H9 (cell line): ENCODE measurements at regions not wholly inside any gene's neighbourhood (a gene's known extent, or its start where the extent isn't known, plus 50 kb on each side); places are given as distances from the start of the nearest gene placed in this dataset.

Source experiments
- DNase-seq: peaks from one replicate; pipeline ENCODE4 v3.0.0-alpha.2; 2017
- H2AFZ ChIP-seq: one replicate; pipeline ENCODE4 v1.6.1; 2013; ENCODE audit warnings: mild to moderate bottlenecking, low read length, control low read depth, moderate library complexity
- H2AK5ac ChIP-seq: 2 replicates; pipeline ENCODE4 v1.6.1; 2013; ENCODE audit warnings: low read length, control low read depth, mixed read lengths; ENCODE audit not compliant: insufficient read length
- H2BK120ac ChIP-seq: one replicate; pipeline ENCODE4 v1.6.1; 2013; ENCODE audit warnings: low read depth, mild to moderate bottlenecking, low read length, control low read depth, inconsistent platforms; ENCODE audit not compliant: poor library complexity, severe bottlenecking
- H2BK12ac ChIP-seq: 2 replicates; pipeline ENCODE4 v1.6.1; 2013; ENCODE audit warnings: low read length, control low read depth, mixed read lengths, low read depth; ENCODE audit not compliant: insufficient read length
- H2BK15ac ChIP-seq: 2 replicates; pipeline ENCODE4 v1.6.1; 2013; ENCODE audit warnings: low read depth, low read length, control low read depth
- H2BK20ac ChIP-seq: one replicate; pipeline ENCODE4 v1.6.1; 2013; ENCODE audit warnings: low read depth, mild to moderate bottlenecking, low read length, control low read depth, inconsistent platforms; ENCODE audit not compliant: poor library complexity, severe bottlenecking
- H2BK5ac ChIP-seq: 2 replicates; pipeline ENCODE4 v1.6.1; 2013; ENCODE audit warnings: low read length, control low read depth, mixed read lengths; ENCODE audit not compliant: insufficient read length
- H3K14ac ChIP-seq: 2 replicates; pipeline ENCODE4 v1.6.1; 2013; ENCODE audit warnings: low read length, control low read depth; ENCODE audit not compliant: insufficient read depth
- H3K18ac ChIP-seq: 2 replicates; pipeline ENCODE4 v1.6.1; 2013; ENCODE audit warnings: low read depth, mild to moderate bottlenecking, mixed read lengths, low read length, control low read depth; ENCODE audit not compliant: insufficient read length
- H3K23ac ChIP-seq: 2 replicates; pipeline ENCODE4 v1.6.1; 2013; ENCODE audit warnings: low read length, control low read depth, mixed read lengths, low read depth; ENCODE audit not compliant: insufficient read length
- H3K23me2 ChIP-seq: 2 replicates; pipeline ENCODE4 v1.6.1; 2013; ENCODE audit warnings: low read depth, mild to moderate bottlenecking, mixed read lengths, low read length, control low read depth; ENCODE audit not compliant: insufficient read length, poor library complexity, severe bottlenecking
- H3K27ac ChIP-seq: 2 replicates; pipeline ENCODE4 v1.5.1; 2013; ENCODE audit warnings: low read length, control low read depth, mixed read lengths, low read depth; ENCODE audit not compliant: insufficient read length
- H3K27me3 ChIP-seq: 2 replicates; pipeline ENCODE4 v1.6.1; 2013; ENCODE audit warnings: low read length, control low read depth, inconsistent platforms; ENCODE audit not compliant: insufficient read depth
- H3K4ac ChIP-seq: 2 replicates; pipeline ENCODE4 v1.6.1; 2013; ENCODE audit warnings: low read depth, mild to moderate bottlenecking, control low read depth, inconsistent platforms, low read length, moderate library complexity
- H3K4me1 ChIP-seq: 2 replicates; pipeline ENCODE4 v1.6.1; 2013; ENCODE audit warnings: low read length, control low read depth, inconsistent platforms; ENCODE audit not compliant: insufficient read depth
- H3K4me2 ChIP-seq: 2 replicates; pipeline ENCODE4 v1.6.1; 2013; ENCODE audit warnings: low read length, control low read depth, mixed read lengths; ENCODE audit not compliant: insufficient read length, insufficient read depth
- H3K56ac ChIP-seq: 2 replicates; pipeline ENCODE4 v1.6.1; 2013; ENCODE audit warnings: low read depth, mild to moderate bottlenecking, mixed read lengths, low read length, control low read depth; ENCODE audit not compliant: insufficient read length
- H3K79me1 ChIP-seq: 2 replicates; pipeline ENCODE4 v1.6.1; 2013; ENCODE audit warnings: low read depth, mild to moderate bottlenecking, moderate library complexity, low read length, control low read depth, inconsistent platforms; ENCODE audit not compliant: insufficient read depth, poor library complexity, severe bottlenecking
- H3K79me2 ChIP-seq: 2 replicates; pipeline ENCODE4 v1.6.1; 2013; ENCODE audit warnings: low read length, control low read depth, inconsistent platforms; ENCODE audit not compliant: insufficient read depth
- H3K9ac ChIP-seq: 2 replicates; pipeline ENCODE4 v1.6.1; 2013; ENCODE audit warnings: low read length, control low read depth, mixed read lengths; ENCODE audit not compliant: insufficient read length; ENCODE audit errors: extremely low read depth
- H3K9me3 ChIP-seq: one replicate; pipeline ENCODE4 v1.6.1; 2013; ENCODE audit warnings: low read depth, low read length, inconsistent platforms; ENCODE audit not compliant: control insufficient read depth
- H3T11ph ChIP-seq: one replicate; pipeline ENCODE4 v1.6.1; 2013; ENCODE audit warnings: mild to moderate bottlenecking, low read length, control low read depth, inconsistent platforms
- H4K20me1 ChIP-seq: one replicate; pipeline ENCODE4 v1.6.1; 2013; ENCODE audit not compliant: control insufficient read depth, insufficient read length, insufficient read depth
- H4K5ac ChIP-seq: 2 replicates; pipeline ENCODE4 v1.6.1; 2013; ENCODE audit warnings: low read depth, mild to moderate bottlenecking, mixed read lengths, low read length, control low read depth; ENCODE audit not compliant: insufficient read length
- H4K8ac ChIP-seq: replicated peaks from 2 replicates; pipeline ENCODE4 v1.6.1; 2013; ENCODE audit warnings: low read length, control low read depth, mixed read lengths, low read depth; ENCODE audit not compliant: insufficient read length
- H4K91ac ChIP-seq: 2 replicates; pipeline ENCODE4 v1.6.1; 2013; ENCODE audit warnings: low read depth, mild to moderate bottlenecking, moderate library complexity, mixed read lengths, low read length, control low read depth; ENCODE audit not compliant: insufficient read length
- H3K27ac Mint-ChIP-seq, 3 experiments: 2 replicates in 2 of 3; 3 replicates in 1 of 3; pipeline ENCODE4 v1.8.0; 2020 to 2021; ENCODE audit warnings: mixed read lengths in 3 of 3, mild to moderate bottlenecking in 1 of 3, moderate library complexity in 1 of 3
- H3K27me3 Mint-ChIP-seq: 2 replicates; pipeline ENCODE4 v1.8.0; 2021; ENCODE audit warnings: low read depth, mild to moderate bottlenecking, moderate library complexity, mixed read lengths
- H3K36me3 Mint-ChIP-seq, 3 experiments: 2 replicates in 2 of 3; 3 replicates in 1 of 3; pipeline ENCODE4 v1.8.0; 2020 to 2021; ENCODE audit warnings: low read depth in 3 of 3, mixed read lengths in 3 of 3; ENCODE audit not compliant: insufficient read depth in 1 of 3
- H3K4me1 Mint-ChIP-seq, 2 experiments: 2 replicates each; pipeline ENCODE4 v1.8.0; 2020; ENCODE audit warnings: mixed read lengths in 2 of 2
- H3K4me3 Mint-ChIP-seq, 2 experiments: 2 replicates in 1 of 2; 3 replicates in 1 of 2; pipeline ENCODE4 v1.8.0; 2020 to 2021; ENCODE audit warnings: mild to moderate bottlenecking in 2 of 2, mixed read lengths in 2 of 2, moderate library complexity in 1 of 2
- H3K9me3 Mint-ChIP-seq, 2 experiments: 2 replicates in 1 of 2; 3 replicates in 1 of 2; pipeline ENCODE4 v1.8.0; 2020; ENCODE audit warnings: mild to moderate bottlenecking in 2 of 2, mixed read lengths in 2 of 2, moderate library complexity in 1 of 2
- WGBS: extraction: QIAGEN DNeasy Blood & Tissue Kit; methylation state at CpG from one replicate; pipeline ENCODE4 v1.1.7; 2013; ENCODE audit warnings: missing lambda C conversion rate, low lambda C conversion rate, mixed read lengths; ENCODE audit not compliant: insufficient read length; ENCODE audit errors: extremely low coverage; 5-methylcytosine and 5-hydroxymethylcytosine counted together
- TF ChIP-seq, protein P1 (sequence below): fragments of 200-600 bp; sonication (generic); conservative IDR thresholded peaks from 3 replicates; pipeline ENCODE4 v1.8.0; 2021; ENCODE audit warnings: antibody characterized with exemption, mild to moderate bottlenecking

DNA sequence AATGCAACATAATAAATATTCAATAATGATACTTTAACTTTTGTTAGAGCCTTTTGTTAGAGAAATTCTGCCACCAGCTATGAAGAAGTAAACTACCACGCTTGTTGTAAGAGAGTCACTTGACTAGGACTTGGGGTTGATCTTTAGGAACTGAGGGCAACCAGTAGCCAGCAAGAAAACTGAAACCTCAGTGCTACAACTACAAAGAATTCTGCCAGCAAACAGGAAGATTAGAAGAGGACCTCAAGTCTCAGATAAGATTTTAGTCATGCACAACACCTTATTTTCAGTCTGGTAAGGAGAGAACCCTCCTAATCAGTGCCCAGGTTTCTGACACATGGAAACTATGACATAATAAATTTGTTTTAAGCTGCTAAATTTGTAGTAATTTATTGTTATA is 498.3 kb upstream of the STEAP1 start:
- H3T11ph ChIP-seq: no peak overlapping the region
- H4K91ac ChIP-seq: no peak overlapping the region
- H2BK120ac ChIP-seq: no peak overlapping the region
- no peaks in the 10 kb centered on the region for H3K4me1 Mint-ChIP-seq
- H4K5ac ChIP-seq: no peak overlapping the region
- H3K18ac ChIP-seq: no peak overlapping the region
- H2BK15ac ChIP-seq: no peak overlapping the region
- H2AK5ac ChIP-seq: no peak overlapping the region
- no peak overlapping the region for H2BK20ac ChIP-seq
- no peaks in the 10 kb centered on the region for H3K79me2 ChIP-seq
- WGBS: no CpG with 5 or more reads among the region's 1 CpG
- H3K23me2 ChIP-seq: no peaks in the 10 kb centered on the region
- no peaks in the 10 kb centered on the region for H3K79me1 ChIP-seq
- no peak overlapping the region for H3K14ac ChIP-seq
- no peak overlapping the region for H3K4me3 Mint-ChIP-seq
- no peak for DNase-seq
- H3K9ac ChIP-seq: no peak overlapping the region
- H3K27me3 Mint-ChIP-seq: no peaks in the 10 kb centered on the region
- no peaks in the 10 kb centered on the region; the same call in none of the 2 replicates for H3K4me1 ChIP-seq
- no peak overlapping the region for H3K4me2 ChIP-seq
- H4K8ac ChIP-seq: no peak overlapping the region
- H2BK12ac ChIP-seq: no peak overlapping the region
- no peak overlapping the region for H3K56ac ChIP-seq
- H3K9me3 ChIP-seq: no peaks in the 10 kb centered on the region
- no peak overlapping the region for H3K27ac Mint-ChIP-seq
- no peaks in the 10 kb centered on the region for H4K20me1 ChIP-seq
- H3K27me3 ChIP-seq: no peaks in the 10 kb centered on the region
- no peak overlapping the region for H3K23ac ChIP-seq
- H3K27ac ChIP-seq: no peak overlapping the region
- no peak overlapping the region for H2BK5ac ChIP-seq
- H2AFZ ChIP-seq: no peak overlapping the region
- no peaks in the 10 kb centered on the region for H3K9me3 Mint-ChIP-seq
- H3K4ac ChIP-seq: no peak overlapping the region
- TF ChIP-seq, protein P1, sequence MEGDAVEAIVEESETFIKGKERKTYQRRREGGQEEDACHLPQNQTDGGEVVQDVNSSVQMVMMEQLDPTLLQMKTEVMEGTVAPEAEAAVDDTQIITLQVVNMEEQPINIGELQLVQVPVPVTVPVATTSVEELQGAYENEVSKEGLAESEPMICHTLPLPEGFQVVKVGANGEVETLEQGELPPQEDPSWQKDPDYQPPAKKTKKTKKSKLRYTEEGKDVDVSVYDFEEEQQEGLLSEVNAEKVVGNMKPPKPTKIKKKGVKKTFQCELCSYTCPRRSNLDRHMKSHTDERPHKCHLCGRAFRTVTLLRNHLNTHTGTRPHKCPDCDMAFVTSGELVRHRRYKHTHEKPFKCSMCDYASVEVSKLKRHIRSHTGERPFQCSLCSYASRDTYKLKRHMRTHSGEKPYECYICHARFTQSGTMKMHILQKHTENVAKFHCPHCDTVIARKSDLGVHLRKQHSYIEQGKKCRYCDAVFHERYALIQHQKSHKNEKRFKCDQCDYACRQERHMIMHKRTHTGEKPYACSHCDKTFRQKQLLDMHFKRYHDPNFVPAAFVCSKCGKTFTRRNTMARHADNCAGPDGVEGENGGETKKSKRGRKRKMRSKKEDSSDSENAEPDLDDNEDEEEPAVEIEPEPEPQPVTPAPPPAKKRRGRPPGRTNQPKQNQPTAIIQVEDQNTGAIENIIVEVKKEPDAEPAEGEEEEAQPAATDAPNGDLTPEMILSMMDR: no peak
- no peaks in the 10 kb centered on the region for H3K36me3 Mint-ChIP-seq
